Hematopoietic multipotent progenitor cell (in vitro differentiated cells): ENCODE measurements at regions not wholly inside any gene's neighbourhood (a gene's known extent, or its start where the extent isn't known, plus 50 kb on each side); places are given as distances from the start of the nearest gene placed in this dataset.

Source experiments
- DNase-seq, 3 donors: peaks; one replicate each; pipeline ENCODE4 v3.0.0-alpha.2; 2011 to 2015; ENCODE audit warnings: low read depth in 2 of 3, low spot score in 2 of 3

DNA sequence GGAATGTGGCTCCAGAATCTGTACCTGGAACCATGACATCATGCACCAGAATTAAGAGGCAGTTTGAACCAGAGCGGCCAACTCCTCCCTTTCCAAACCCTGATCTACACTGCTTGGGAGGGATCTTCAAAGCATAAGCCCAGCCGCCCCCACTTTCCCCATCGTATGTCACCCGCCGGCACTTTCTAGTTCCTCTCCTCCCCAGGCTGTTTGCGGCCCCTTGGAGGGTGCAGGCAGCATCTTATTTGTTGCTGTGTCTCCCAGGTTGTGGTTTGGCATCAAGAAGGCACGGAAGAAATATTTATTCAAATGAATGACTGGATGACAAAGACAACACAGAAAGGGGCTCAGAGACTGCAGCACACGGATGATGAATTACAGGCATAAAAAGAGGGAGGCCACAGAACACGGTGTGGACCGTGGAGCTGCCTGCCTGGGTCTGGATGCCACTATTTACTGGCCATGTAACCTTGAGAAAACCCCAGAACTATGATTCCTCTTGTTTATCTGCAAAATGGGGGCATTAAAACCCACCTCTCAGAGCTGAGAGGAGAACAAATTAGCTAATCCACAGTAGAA, 305.8 kb downstream of the EIPR1 start:
- no peak for DNase-seq

DNA sequence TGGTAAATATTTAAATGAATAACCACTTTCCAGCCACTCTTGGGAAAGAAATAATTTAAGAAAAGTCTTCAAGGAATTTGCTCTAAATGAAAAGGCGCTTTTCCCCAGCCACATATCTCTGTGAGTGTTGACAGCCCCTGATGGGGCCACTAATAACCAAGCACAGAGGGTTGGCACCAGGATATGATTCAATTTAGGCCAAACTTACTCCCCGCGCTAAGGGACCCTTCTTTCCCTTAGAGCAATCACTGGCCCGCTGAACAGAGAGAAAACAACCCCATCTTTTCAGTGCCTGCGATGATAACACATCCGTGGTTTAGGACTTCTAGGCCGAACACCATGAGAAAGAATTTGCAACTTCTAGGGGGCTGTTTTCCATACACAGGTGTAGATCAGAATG, 310.8 kb downstream of the EIPR1 start:
- no peak for DNase-seq

GRCh38 chr2:3065928-3066327, 311.7 kb downstream of the EIPR1 start:
- no peak for DNase-seq

GRCh38 chr2:3062476-3063260, 314.9 kb downstream of the EIPR1 start:
- no peak for DNase-seq

- DNase-seq, result no peak
These were observed 317.6 kb downstream of the EIPR1 start for GRCh38 chr2:3060049-3060448.

- DNase-seq, result no peak
These were observed 318.3 kb downstream of the EIPR1 start for GRCh38 chr2:3059141-3059925.

DNA sequence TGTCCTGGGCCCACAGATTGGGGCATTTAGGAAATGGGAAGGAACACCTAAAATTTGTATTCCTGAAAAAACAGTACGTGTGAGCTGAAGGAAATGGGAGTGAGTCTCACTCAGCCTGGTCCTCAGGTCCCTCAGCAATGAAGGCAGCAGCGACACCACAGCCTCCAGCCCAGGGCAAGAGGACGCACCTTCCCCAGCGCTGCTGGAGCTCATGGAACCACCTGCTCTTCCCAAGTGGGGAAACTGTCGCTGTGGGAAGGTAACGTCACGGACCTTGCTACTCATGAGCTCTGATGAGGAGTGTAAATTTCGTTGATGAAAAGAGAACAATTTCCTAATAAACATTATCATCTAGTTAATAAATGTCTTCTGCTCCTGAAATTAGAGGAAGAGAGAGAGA, 323.6 kb downstream of the EIPR1 start:
- no peak for DNase-seq

- DNase-seq, result no peak
These were observed 326.4 kb downstream of the EIPR1 start for GRCh38 chr2:3051266-3051665.

DNA sequence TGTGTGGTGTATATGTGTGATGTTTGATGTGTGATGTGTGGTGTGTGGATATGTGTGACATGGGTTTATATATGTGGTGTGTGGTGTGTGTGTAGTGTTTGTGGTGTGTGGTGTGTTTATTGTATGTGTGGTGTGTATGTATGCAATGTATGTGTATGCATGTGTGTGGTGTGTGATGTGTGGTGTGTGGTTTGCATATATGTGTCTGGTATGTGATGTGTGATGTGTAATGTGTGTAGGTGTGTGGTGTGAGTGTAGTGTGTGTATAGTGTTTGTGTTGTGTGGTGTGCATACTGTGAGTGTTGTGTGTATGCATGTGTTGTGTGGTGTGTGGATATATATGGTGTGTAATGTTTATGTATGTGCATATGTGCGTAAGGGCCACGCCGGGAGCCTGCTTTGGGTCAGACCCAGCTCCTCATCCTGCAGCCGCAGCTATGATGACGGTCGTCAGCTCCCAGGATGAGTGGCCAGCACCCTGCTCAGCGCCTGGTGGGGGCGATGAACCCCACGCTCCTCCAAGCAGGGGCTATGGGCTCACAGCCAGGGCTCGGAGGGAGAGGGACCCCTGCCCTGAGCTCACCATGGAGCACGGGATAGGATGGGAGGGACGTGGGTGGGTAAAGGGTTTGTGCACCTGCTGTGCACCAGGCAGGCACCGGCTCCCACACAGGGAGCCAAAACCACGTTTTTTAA, 331.3 kb downstream of the EIPR1 start:
- no peak for DNase-seq

DNA sequence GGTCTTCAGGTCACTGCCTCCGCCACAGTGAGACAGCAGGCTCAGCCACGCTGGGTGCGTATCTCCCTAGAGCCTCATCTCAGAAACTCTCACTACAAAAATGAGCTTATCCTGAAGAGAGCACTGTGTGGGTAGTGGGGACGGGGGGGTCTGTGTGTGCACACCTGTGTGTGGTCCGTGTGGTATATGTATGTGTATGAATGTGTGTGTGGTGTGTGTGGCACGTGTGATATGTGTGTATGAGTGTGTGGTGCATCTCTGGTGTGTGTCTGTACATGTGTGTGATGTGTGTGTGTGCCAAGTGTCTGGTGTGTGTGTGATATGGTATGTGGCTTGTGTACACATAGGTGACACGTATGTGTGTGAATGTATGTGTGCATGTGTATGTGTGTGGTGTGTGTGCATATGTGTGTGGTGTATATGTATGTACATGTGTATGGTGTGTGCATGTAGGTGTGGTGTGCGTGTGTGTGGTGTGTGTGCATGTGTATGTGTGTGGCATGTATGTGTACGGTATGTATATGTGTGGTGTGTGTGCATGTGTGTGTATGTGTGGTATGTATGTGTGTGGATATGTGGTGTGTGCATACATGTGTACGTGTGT, 332.2 kb downstream of the EIPR1 start:
- no peak for DNase-seq

DNA sequence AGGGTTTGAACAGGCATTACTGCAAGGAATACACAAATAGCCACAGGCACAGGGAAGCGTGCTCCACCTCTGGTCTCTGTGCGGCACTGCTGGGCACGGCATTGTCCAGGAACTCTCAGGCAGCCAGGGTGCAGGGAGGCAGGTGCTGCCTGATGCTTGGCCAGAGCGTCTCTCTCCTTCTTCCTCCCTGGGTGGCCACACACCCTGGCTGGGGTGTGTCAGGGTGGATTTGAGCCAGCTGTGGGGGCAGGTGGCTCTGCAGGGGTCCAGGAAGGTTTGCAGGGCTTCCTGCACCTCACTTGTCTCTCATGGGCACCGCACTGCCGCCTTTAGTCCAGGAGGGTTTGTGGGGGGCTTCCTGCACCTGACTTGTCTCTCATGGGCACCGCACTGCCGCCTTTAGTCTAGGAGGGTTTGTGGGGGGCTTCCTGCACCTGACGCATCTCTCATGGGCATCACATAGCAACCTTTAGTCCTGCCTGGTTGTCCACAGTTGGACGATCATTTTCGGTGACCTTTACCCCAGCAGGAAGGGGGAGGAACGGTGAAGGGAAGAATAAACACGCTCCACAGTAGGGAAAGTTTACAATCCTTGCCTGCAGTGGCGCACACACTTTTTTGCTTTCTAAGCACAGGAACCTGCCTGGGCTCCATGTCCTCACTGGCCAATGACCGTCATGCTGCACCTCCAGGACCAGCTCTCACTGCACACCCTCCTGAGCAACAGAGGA, 332.9 kb downstream of the EIPR1 start:
- no peak for DNase-seq

- no peak for DNase-seq
These were observed 333.9 kb downstream of the EIPR1 start for GRCh38 chr2:3043726-3044125.

- DNase-seq, result no peak
These were observed 334.7 kb downstream of the EIPR1 start for GRCh38 chr2:3042601-3043585.

- DNase-seq, result no peak
These were observed 335.6 kb downstream of the EIPR1 start for GRCh38 chr2:3041841-3042600.

DNA sequence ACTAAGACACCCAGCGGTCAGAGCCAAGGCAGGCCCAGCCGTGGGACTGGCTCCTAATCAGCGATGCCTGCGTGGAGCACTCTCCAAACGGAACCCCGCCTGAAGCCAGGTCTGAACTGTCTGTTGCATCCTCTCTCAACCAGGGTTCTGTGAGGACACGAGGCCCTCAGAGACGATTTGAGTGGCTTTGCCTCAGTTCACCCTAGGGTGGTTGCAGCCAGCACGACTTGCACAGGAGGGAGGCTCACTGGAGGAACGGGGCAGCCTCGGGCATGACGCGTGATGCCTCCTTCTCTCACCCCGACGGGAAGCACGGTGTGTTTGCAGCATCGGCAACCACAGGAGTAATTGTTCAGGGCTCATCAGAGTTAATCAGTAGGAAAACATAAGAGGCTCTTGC, 336.4 kb downstream of the EIPR1 start:
- no peak for DNase-seq

DNA sequence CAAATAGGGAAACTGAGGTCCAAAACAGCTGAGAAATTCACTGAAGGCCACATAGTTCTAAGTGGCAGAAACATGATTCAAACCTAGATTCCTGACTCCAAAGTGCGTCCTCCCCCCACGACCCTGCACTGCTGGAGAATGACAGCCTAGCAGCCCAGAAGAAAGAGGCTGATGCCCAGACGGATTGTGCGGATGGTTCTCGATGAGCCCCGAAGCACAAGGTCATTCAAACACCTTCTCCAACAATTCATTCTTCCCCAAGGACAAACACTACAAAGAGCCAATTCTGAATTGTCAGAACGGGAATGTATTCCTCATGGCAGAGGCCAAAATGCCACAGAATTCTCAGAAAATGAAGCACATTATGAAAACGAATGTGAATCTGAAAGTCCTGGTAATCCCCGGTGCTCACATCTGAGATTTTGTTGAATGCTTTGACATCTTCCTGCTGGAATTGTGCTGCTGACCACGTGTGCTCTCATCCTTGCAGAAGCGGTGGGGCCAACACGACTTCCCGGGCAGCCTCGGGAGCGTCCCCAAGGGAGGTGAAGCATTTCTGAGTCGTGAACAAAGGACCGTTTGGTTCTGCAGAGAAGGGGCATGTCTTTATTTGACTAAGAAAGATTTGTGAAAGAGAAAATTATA, 337.0 kb downstream of the EIPR1 start:
- DNase-seq, result no peak

DNA sequence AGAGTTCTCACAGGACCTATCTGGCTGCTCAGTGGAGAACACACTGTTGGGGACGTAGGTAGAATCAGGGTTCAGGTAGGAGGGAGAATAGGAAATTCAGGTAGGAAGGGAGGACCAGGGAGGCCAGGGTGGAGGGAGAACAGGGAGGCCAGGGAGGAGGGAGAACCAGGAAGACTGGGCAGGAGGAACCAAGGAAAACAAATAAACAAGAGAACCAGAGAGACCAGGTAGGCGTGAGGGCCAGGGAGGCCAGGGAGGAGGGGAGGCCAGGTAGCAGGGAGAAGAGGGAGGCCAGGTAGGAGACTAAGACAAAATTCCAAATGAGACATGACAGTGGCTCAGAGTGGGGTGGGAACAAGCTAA, 337.6 kb downstream of the EIPR1 start:
- no peak for DNase-seq
